GM21576 (cell line): ENCODE measurements at regions not wholly inside any gene's neighbourhood (a gene's known extent, or its start where the extent isn't known, plus 50 kb on each side); places are given as distances from the start of the nearest gene placed in this dataset.
A peak's percentile ranks its signal among the peaks of the same experiment; 100 is the strongest.

Source experiments
- ATAC-seq: cut with Tn5 transposase; IDR thresholded peaks from one replicate; pipeline ENCODE4 v1.9.1; 2021; ENCODE audit warnings: mild to moderate bottlenecking, moderate library complexity; ENCODE audit not compliant: unreplicated experiment

GRCh38 chr7:131197920-131198615, 129.6 kb upstream of the MKLN1 start:
- no peak for ATAC-seq

GRCh38 chr7:131202451-131202850, 125.2 kb upstream of the MKLN1 start:
- no peak for ATAC-seq

- no peak for ATAC-seq
Observed at GRCh38 chr7:131203291-131203976, 124.2 kb upstream of the MKLN1 start.

DNA sequence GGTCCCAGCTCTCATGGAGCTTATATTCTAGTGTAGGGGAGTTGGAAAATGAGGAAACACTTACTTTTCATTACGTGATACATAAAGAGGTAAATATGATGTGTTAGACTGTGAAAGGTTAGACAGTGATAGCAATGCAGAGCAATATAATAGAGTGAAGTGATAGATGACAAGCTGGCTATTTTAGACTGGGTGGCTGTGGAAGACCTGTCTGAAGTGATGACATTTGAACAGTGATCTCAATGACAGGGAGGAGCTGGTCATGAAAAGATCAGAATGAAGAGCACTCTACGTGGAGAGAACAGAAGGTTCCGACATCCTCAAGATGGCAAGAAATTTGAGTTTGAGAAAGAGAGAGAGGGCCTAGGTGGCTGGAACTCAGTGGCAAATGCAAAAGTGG, 118.9 kb upstream of the MKLN1 start:
- ATAC-seq, result no peak

- no peak for ATAC-seq
Observed at GRCh38 chr7:131210618-131211017, 117.1 kb upstream of the MKLN1 start.

DNA sequence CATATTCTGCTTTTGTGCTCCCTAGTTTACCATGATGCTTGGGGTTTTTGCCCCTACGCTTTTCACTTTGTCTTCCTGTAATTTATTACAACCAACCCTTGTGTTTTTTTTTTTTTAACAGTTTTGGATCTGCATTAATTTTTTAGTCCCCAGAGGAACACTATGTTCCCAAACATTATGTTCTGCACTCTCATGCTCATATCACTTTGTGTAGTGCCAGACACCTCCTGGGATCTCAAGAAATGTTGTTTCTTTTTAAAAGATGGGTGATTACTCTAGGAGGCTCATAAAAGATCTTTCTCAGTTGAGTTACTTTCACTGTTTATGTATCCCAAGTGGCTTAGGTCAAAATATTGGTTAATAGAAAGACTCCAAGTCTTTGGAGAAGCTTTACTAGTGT, 116.2 kb upstream of the MKLN1 start:
- ATAC-seq, result no peak

DNA sequence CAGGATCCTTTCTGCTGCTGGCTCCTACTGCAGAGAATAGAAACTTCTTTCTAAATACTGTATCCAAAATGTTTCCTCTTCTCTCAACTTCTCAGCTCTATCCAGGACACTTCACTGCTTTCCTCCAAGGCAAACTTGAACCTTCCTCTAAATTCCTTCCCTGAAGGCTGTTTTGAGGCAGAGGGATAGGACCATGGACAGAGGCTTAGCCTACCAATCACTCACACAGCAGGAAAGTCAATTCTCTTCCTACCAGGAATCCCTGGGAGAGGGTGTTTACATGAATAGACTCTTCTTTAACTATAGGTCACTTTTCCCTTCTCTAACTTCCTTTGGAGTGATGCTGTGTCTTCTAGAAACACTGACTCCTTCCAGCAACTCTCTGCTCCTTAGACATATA, 115.6 kb upstream of the MKLN1 start:
- ATAC-seq, result no peak

- peak; percentile 68 for ATAC-seq
Observed at GRCh38 chr7:131218727-131219128, 108.9 kb upstream of the MKLN1 start.

- no peak for ATAC-seq
Observed at GRCh38 chr7:131219312-131220041, 108.2 kb upstream of the MKLN1 start.

GRCh38 chr7:131221061-131221460, 106.6 kb upstream of the MKLN1 start:
- no peak for ATAC-seq

GRCh38 chr7:131222171-131222570, 105.5 kb upstream of the MKLN1 start:
- ATAC-seq, result no peak

- ATAC-seq, result no peak
Observed at GRCh38 chr7:131223151-131223550, 104.5 kb upstream of the MKLN1 start.

DNA sequence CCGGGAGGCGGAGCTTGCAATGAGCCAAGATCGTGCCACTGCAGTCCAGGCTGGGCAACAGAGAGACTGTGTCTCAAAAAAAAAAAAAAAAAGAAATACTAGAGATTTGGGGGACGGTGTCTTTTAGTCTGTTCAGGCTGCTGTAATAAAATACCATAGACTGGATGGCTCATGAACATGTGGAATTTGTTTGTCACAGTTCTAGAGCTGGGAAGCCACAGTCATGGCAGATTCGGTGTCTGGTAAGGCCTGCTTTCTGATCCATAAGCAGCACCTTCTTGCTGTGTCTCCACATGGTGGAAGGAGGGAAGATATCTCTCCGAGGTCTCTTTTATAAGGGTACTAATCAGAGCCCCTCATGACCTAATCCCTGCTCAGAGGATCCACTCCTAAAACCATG, 102.7 kb upstream of the MKLN1 start:
- ATAC-seq, result no peak

GRCh38 chr7:131225619-131226513, 101.8 kb upstream of the MKLN1 start:
- peak; percentile 47 for ATAC-seq

DNA sequence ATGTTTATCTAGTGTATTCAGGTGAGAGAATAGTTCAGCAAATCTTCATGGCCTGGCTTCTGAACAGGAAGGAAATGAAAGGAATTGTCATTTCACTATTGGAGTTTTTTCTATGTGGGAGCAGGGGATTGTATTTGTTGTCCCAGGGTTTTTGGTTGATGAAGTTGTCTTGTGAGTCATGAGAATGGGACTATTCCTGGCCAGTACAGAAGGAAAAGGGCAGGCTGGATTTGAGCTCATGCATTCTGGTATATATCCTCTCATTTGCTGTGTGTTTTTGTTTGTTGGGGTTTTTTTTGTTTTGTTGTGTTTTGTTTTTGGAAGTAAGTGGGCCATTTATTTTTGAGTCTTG, 101.2 kb upstream of the MKLN1 start:
- ATAC-seq, result no peak

DNA sequence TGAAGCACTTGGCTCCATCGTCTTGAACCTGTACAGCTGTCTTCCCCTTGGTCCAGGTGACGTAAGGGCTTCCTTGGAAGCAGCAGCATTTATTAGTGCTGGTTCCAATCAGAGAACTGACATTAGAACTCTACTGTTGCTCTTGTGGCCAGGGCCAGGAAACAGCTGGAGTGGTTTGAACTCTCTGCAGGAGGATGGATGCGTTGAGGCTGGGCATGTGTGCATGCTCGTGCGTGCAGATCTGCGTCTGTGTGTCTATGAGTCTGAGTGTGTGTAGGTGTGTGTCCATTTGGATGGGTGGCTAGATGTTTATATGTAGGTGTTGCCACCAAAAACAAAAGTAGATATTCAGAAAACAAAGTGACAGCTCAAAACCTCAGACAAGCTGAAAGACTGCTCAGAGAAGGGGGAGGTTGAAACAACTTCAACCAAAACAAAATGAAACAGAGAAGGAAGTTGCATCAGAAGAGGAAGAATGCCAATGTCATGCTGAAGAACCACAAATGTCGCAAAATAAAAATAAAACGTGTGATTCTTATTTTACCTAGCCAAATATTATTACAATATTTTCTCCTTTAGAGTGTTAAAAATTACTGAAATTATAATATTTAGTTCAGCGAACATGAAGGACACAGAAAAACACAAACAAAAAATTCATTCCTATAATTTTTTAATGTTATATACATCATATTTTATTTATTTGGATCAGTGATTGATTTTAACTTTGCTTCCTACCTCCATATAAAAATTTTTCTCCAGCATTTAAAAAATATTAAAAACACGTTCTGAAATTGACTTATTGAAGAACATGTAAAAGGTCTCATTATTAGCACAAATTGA, 96.1 kb upstream of the MKLN1 start:
- ATAC-seq, result peak; percentile 88

GRCh38 chr7:131232768-131233167, 94.9 kb upstream of the MKLN1 start:
- no peak for ATAC-seq

- no peak for ATAC-seq
Observed at GRCh38 chr7:131233193-131233592, 94.5 kb upstream of the MKLN1 start.

- ATAC-seq, result no peak
Observed at GRCh38 chr7:131234719-131235488, 92.8 kb upstream of the MKLN1 start.
